Osteoblast (primary cell): ENCODE measurements at regions not wholly inside any gene's neighbourhood (a gene's known extent, or its start where the extent isn't known, plus 50 kb on each side); places are given as distances from the start of the nearest gene placed in this dataset.

ENCODE experiments used
- DNase-seq: peaks from one replicate; pipeline ENCODE4 v3.0.0; 2011; ENCODE audit warnings: low spot score, mixed read lengths; ENCODE audit not compliant: insufficient read length; ENCODE audit errors: missing footprints
- H2AFZ ChIP-seq: 2 replicates; pipeline ENCODE4 v1.6.0; 2011; ENCODE audit warnings: mild to moderate bottlenecking, low read length
- H3K27ac ChIP-seq: 2 replicates; pipeline ENCODE4 v1.5.1; 2011; ENCODE audit warnings: mild to moderate bottlenecking, low read depth, low read length, moderate library complexity
- H3K27me3 ChIP-seq: 2 replicates; pipeline ENCODE4 v1.6.0; 2012; ENCODE audit warnings: mild to moderate bottlenecking, control low read depth, inconsistent platforms, low read length, moderate library complexity; ENCODE audit not compliant: insufficient read depth
- H3K36me3 ChIP-seq: 2 replicates; pipeline ENCODE4 v1.5.1; 2011; ENCODE audit warnings: mild to moderate bottlenecking, low read length, control low read depth, moderate library complexity; ENCODE audit not compliant: insufficient read depth
- H3K4me1 ChIP-seq: 2 replicates; pipeline ENCODE4 v1.5.1; 2011; ENCODE audit warnings: mild to moderate bottlenecking, low read length, control low read depth, moderate library complexity; ENCODE audit not compliant: insufficient read depth
- H3K4me2 ChIP-seq: 2 replicates; pipeline ENCODE4 v1.6.0; 2011; ENCODE audit warnings: mild to moderate bottlenecking, low read length; ENCODE audit not compliant: insufficient read depth
- H3K4me3 ChIP-seq: fragments of 200-600 bp; sonication (generic); 3 replicates; pipeline ENCODE4 v1.5.1; 2012; ENCODE audit warnings: mild to moderate bottlenecking, low read length, inconsistent platforms; ENCODE audit not compliant: insufficient read depth
- H3K79me2 ChIP-seq: 2 replicates; pipeline ENCODE4 v1.6.0; 2012; ENCODE audit warnings: mild to moderate bottlenecking, low read length, control low read depth, inconsistent platforms; ENCODE audit not compliant: insufficient read depth
- H3K9me3 ChIP-seq: 2 replicates; pipeline ENCODE4 v1.5.1; 2011; ENCODE audit warnings: low read depth, low read length, control low read depth
- H4K20me1 ChIP-seq: 2 replicates; pipeline ENCODE4 v1.6.0; 2012; ENCODE audit warnings: mild to moderate bottlenecking, low read length, control low read depth; ENCODE audit not compliant: insufficient read depth
- TF ChIP-seq, protein P1 (sequence below): IDR thresholded peaks from 2 replicates; pipeline ENCODE4 v1.5.1; 2011; ENCODE audit warnings: mild to moderate bottlenecking, low read depth, low read length, moderate library complexity; ENCODE audit errors: extremely low read depth

DNA sequence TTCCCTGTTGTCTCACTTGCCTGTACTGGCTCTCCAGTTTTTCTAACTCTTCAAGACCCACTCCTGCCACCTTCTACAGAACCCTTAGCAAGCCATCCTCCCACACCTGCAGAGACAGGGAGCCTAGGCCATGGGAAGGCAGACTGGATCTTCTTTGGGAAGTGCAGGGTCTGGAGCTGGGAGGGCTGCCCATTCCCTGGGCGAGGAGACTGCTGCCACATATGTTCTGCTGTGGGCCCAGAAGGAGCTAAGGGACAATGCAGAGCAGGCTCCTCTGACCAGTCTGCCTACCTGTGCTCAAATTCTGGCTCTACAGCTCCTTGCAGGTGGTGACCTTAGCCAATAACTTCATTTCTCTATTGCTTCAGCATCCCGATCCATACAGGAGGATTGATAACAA, 152.1 kb upstream of the CELF4 start:
- no peak overlapping the region for H3K4me3 ChIP-seq
- H3K27ac ChIP-seq = no peak overlapping the region
- no peaks in the 10 kb centered on the region for H4K20me1 ChIP-seq
- H3K9me3 ChIP-seq = no peaks in the 10 kb centered on the region
- H3K4me1 ChIP-seq = no peaks in the 10 kb centered on the region
- no peak overlapping the region for H2AFZ ChIP-seq
- no peaks in the 10 kb centered on the region for H3K36me3 ChIP-seq
- no peaks in the 10 kb centered on the region for H3K79me2 ChIP-seq
- H3K4me2 ChIP-seq = no peak overlapping the region
- no peak for DNase-seq
- TF ChIP-seq, protein P1, sequence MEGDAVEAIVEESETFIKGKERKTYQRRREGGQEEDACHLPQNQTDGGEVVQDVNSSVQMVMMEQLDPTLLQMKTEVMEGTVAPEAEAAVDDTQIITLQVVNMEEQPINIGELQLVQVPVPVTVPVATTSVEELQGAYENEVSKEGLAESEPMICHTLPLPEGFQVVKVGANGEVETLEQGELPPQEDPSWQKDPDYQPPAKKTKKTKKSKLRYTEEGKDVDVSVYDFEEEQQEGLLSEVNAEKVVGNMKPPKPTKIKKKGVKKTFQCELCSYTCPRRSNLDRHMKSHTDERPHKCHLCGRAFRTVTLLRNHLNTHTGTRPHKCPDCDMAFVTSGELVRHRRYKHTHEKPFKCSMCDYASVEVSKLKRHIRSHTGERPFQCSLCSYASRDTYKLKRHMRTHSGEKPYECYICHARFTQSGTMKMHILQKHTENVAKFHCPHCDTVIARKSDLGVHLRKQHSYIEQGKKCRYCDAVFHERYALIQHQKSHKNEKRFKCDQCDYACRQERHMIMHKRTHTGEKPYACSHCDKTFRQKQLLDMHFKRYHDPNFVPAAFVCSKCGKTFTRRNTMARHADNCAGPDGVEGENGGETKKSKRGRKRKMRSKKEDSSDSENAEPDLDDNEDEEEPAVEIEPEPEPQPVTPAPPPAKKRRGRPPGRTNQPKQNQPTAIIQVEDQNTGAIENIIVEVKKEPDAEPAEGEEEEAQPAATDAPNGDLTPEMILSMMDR = no peak
- no peaks in the 10 kb centered on the region for H3K27me3 ChIP-seq

DNA sequence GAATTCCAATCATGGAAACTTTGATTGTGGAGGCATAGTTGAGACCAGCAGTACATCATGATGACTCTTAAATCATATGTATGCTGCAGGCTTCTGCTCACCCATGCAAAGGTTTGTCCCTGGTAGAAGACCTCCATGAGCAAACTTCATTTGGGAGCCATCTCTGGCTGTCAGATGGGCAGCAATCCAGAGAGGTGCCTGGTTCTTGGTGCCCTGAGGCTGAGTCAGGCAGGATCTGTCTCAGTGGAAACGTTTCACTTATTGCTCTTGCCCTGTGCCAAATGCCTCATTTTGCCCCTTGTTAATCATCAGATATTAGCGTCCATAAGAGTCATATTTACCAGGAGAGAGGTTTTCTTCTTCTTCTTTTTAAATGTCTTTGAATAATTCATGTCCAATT, 151.5 kb upstream of the CELF4 start:
- no peaks in the 10 kb centered on the region for H4K20me1 ChIP-seq
- no peaks in the 10 kb centered on the region for H3K79me2 ChIP-seq
- DNase-seq = no peak
- no peaks in the 10 kb centered on the region for H3K36me3 ChIP-seq
- H3K9me3 ChIP-seq = no peaks in the 10 kb centered on the region
- H3K4me3 ChIP-seq = no peak overlapping the region
- TF ChIP-seq, protein P1 = no peak
- H3K27ac ChIP-seq = no peak overlapping the region
- no peaks in the 10 kb centered on the region for H3K27me3 ChIP-seq
- no peak overlapping the region for H3K4me2 ChIP-seq
- H2AFZ ChIP-seq = no peak overlapping the region
- no peaks in the 10 kb centered on the region for H3K4me1 ChIP-seq

DNA sequence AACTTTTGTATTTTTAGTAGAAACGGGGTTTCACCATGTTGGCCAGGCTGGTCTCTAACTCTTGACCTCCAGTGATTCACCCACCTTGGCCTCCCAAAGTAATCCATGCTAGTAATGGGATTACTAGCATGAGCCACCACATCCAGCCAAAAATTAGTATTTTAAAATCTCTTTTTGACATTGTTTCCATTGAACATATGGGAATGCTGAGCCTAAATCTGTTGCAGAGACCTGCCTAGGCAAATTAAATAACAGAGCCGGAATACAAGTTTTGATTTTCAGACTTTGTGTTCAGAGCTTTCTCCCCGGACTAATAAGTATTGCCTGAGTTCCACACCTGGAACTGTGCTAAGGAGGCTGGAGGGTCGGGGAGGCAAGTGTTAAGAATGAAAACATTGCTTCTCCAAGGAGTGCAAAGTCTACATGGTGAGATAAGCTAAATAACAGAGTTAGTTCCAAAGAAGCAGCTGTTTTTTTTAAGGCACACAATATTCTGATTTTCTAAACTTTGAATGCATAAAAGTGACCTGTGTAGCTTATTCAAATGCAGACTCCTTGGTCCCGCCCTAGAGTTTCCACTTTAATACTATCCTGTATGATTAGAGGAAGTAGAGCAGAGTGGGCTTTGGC, 150.6 kb upstream of the CELF4 start:
- TF ChIP-seq, protein P1 = no peak
- H3K4me1 ChIP-seq = no peaks in the 10 kb centered on the region
- no peaks in the 10 kb centered on the region for H3K9me3 ChIP-seq
- H3K36me3 ChIP-seq = no peaks in the 10 kb centered on the region
- no peaks in the 10 kb centered on the region for H4K20me1 ChIP-seq
- no peak overlapping the region for H3K27ac ChIP-seq
- DNase-seq = no peak
- H3K4me2 ChIP-seq = no peak overlapping the region
- H3K79me2 ChIP-seq = no peaks in the 10 kb centered on the region
- H2AFZ ChIP-seq = no peak overlapping the region
- no peak overlapping the region for H3K4me3 ChIP-seq
- H3K27me3 ChIP-seq = no peaks in the 10 kb centered on the region

DNA sequence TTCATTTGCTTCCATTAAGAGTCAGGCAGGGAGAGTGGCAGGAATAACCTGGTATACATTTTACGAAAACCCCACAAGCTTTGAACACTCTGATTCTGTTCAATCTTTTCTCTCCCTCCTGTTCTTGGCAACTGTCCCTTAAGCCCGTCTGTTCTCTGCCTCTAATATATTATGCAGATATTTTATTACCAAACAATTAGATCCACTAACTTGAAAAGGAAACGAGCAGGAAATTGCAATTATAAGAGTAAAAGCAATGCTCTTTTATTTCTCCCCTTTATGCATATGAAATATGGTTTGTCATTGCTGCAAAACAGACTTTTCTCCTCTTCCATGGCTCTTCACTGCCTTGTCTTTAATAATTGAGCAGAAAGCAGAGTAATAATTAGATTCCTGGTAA, 149.1 kb upstream of the CELF4 start:
- Histone ChIP-seq H4K20me1 (no peaks in the 10 kb centered on the region), H3K79me2 (no peaks in the 10 kb centered on the region), H3K36me3 (no peaks in the 10 kb centered on the region), H3K27me3 (no peaks in the 10 kb centered on the region), H2AFZ (no peak overlapping the region), H3K4me1 (no peaks in the 10 kb centered on the region), H3K9me3 (no peaks in the 10 kb centered on the region), H3K4me3 (no peak overlapping the region), H3K4me2 (no peak overlapping the region), H3K27ac (no peak overlapping the region)
- TF ChIP-seq, protein P1 = no peak
- DNase-seq = no peak
